ENCODE measurements at regions not wholly inside any gene's neighbourhood (a gene's known extent, or its start where the extent isn't known, plus 50 kb on each side); places are given as distances from the start of the nearest gene placed in this dataset.

DNA sequence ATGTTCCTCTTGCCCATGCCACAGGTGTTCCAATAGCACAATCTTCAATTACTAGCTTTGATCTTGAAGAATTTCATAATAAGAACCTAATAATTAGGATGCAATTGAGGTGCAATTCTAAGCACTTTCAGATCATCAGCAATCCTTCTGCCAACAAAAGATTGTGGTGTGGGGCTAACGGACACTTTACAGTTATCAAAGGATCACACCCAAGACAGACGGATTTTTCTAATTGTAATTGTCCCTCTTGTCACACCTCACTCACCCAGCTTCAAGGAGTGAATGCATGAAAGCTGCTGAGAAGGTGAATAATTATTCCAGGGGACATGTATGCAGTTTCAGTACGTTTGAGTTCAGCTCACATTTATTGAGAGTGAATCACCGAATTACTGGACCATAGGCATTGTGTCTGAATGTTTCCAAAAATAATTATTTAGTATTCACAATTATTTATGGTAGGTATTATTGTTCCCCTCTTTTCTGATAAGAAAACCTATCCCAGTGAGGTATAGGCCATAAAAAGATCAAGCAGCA lies 438.5 kb upstream of the TRIB2 start:
- ChIA-PET POLR2A (no interaction called here), CTCF (no interaction called here)
- Histone ChIP-seq H3K4me3 (replicated peaks in 1 of 3; ENCODE audit: insufficient read depth in 1 of 3, low read depth in 1 of 3, low read length in 3 of 3) (no peak overlapping the region), H3K9me1 (replicated peaks; ENCODE audit: control insufficient read depth, extremely low read depth, insufficient read depth, low read length) (no peaks in the 10 kb centered on the region), H3K79me2 (ENCODE audit: control insufficient read depth, insufficient read depth, low read length) (no peaks in the 10 kb centered on the region), H3K27ac (ENCODE audit: insufficient read depth, low read depth, low read length) (no peak overlapping the region), H4K20me1 (replicated peaks; ENCODE audit: control insufficient read depth, extremely low read depth, insufficient read depth, low read length) (no peaks in the 10 kb centered on the region), H3K36me3 (ENCODE audit: control insufficient read depth in 2 of 2, extremely low read depth in 1 of 2, insufficient read depth in 2 of 2, low read length in 2 of 2) (no peaks in the 10 kb centered on the region), H3K9ac (replicated peaks; ENCODE audit: extremely low read depth, insufficient read depth, low read length) (no peak overlapping the region), H3K9me3 (replicated peaks; ENCODE audit: control insufficient read depth, insufficient read depth, low read length) (no peaks in the 10 kb centered on the region), H3K27me3 (ENCODE audit: control insufficient read depth in 2 of 2, insufficient read depth in 2 of 2, low read length in 2 of 2) (peaks cover 0 to 3% of the 10 kb centered on the region in 2 experiments), H2AFZ (ENCODE audit: low read depth, low read length) (no peak overlapping the region), H3K4me2 (ENCODE audit: insufficient read depth, low read length) (no peak overlapping the region), H3K4me1 (ENCODE audit: control insufficient read depth, extremely low read depth, insufficient read depth, low read length) (no peaks in the 10 kb centered on the region)
- intact Hi-C loops (cut with micrococcal nuclease) (no loop called here), dilution Hi-C loops (cut with MboI; ENCODE audit: extremely low pct_ligation_motif_present, low sequenced_read_pairs) (no loop called here)
- no TSS peak for BruUV-seq (replicated peaks)
- FAIRE-seq (no peak), DNase-seq (ENCODE audit: low read depth, low spot score) (no peak)
- TF ChIP-seq MYC (IDR thresholded peaks at IDR 0.05; ENCODE audit: low read depth, low read length) (no peak), JUN (IDR thresholded peaks at IDR 0.05; ENCODE audit: borderline replicate concordance, insufficient read depth, insufficient read length, low read depth) (no peak), GATA2 (IDR thresholded peaks at IDR 0.05; ENCODE audit: insufficient read depth, insufficient read length, low read depth, low read length) (no peak), FOS (IDR thresholded peaks at IDR 0.05; ENCODE audit: borderline replicate concordance, insufficient read depth, low read length) (no peak), POLR2AphosphoS5 (IDR thresholded peaks at IDR 0.05; ENCODE audit: insufficient read depth, low read depth, low read length) (no peak), EZH2 (IDR thresholded peaks at IDR 0.05; ENCODE audit: borderline replicate concordance, low read depth, low read length, severe bottlenecking) (no peak)
- TF ChIP-seq, protein P1, sequence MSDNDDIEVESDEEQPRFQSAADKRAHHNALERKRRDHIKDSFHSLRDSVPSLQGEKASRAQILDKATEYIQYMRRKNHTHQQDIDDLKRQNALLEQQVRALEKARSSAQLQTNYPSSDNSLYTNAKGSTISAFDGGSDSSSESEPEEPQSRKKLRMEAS (IDR thresholded peaks at IDR 0.05; ENCODE audit: insufficient read depth, insufficient read length) = no peak
- TF ChIP-seq, protein P2, sequence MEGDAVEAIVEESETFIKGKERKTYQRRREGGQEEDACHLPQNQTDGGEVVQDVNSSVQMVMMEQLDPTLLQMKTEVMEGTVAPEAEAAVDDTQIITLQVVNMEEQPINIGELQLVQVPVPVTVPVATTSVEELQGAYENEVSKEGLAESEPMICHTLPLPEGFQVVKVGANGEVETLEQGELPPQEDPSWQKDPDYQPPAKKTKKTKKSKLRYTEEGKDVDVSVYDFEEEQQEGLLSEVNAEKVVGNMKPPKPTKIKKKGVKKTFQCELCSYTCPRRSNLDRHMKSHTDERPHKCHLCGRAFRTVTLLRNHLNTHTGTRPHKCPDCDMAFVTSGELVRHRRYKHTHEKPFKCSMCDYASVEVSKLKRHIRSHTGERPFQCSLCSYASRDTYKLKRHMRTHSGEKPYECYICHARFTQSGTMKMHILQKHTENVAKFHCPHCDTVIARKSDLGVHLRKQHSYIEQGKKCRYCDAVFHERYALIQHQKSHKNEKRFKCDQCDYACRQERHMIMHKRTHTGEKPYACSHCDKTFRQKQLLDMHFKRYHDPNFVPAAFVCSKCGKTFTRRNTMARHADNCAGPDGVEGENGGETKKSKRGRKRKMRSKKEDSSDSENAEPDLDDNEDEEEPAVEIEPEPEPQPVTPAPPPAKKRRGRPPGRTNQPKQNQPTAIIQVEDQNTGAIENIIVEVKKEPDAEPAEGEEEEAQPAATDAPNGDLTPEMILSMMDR (IDR thresholded peaks at IDR 0.05; ENCODE audit: extremely low read depth in 1 of 2, insufficient read depth in 1 of 2, low read depth in 1 of 2, low read length in 2 of 2) = no peak

Measured in endothelial cell of umbilical vein (primary cell).